IMR-90 (cell line): ENCODE measurements at regions not wholly inside any gene's neighbourhood (a gene's known extent, or its start where the extent isn't known, plus 50 kb on each side); places are given as distances from the start of the nearest gene placed in this dataset.

Experiments used
- CTCF ChIP-seq: conservative IDR thresholded peaks from 2 replicates; pipeline ENCODE4 v1.5.1; 2012; ENCODE audit warnings: mild to moderate bottlenecking, low read depth, low read length, improper control_type of control experiment
- POLR2A ChIP-seq: IDR thresholded peaks from 2 replicates; pipeline ENCODE4 v1.6.1; 2012; ENCODE audit warnings: mild to moderate bottlenecking, low read depth, low read length
- SMC3 ChIP-seq: fragments of 150-350 bp; IDR thresholded peaks from 2 replicates; pipeline ENCODE4 v1.6.1; 2016; ENCODE audit warnings: low read depth, mild to moderate bottlenecking, antibody characterized with exemption, low read length, moderate library complexity

- no peak for TF ChIP-seq CTCF
- no peak for TF ChIP-seq SMC3
- no peak for TF ChIP-seq POLR2A
Measured at GRCh38 chrX:57985951-57986350, 75.7 kb upstream of the ZXDA start.
